HG03103 (cell line): ENCODE measurements at regions not wholly inside any gene's neighbourhood (a gene's known extent, or its start where the extent isn't known, plus 50 kb on each side); places are given as distances from the start of the nearest gene placed in this dataset.

Experiments
- ATAC-seq: cut with Tn5 transposase; IDR thresholded peaks from one replicate; pipeline ENCODE4 v1.9.1; 2021; ENCODE audit warnings: low read depth; ENCODE audit not compliant: unreplicated experiment

GRCh38 chrX:150162141-150162540, 201.0 kb upstream of the MAMLD1 start:
- ATAC-seq: no peak

GRCh38 chrX:150163221-150163930, 199.7 kb upstream of the MAMLD1 start:
- no peak for ATAC-seq

GRCh38 chrX:150163956-150164726, 199.0 kb upstream of the MAMLD1 start:
- ATAC-seq: no peak

- ATAC-seq: no peak
Observed at GRCh38 chrX:150164971-150165600, 198.0 kb upstream of the MAMLD1 start.

- ATAC-seq: no peak
Observed at GRCh38 chrX:150165776-150166610, 197.1 kb upstream of the MAMLD1 start.

GRCh38 chrX:150167482-150168324, 195.4 kb upstream of the MAMLD1 start:
- ATAC-seq: no peak

GRCh38 chrX:150182161-150182560, 181.0 kb upstream of the MAMLD1 start:
- ATAC-seq: no peak

- ATAC-seq: no peak
Observed at GRCh38 chrX:150184491-150184890, 178.6 kb upstream of the MAMLD1 start.

- ATAC-seq: no peak
Observed at GRCh38 chrX:150185766-150186165, 177.4 kb upstream of the MAMLD1 start.

GRCh38 chrX:150192816-150193215, 170.3 kb upstream of the MAMLD1 start:
- ATAC-seq: no peak

GRCh38 chrX:150196285-150196684, 166.8 kb upstream of the MAMLD1 start:
- ATAC-seq: no peak

GRCh38 chrX:150197388-150197787, 165.7 kb upstream of the MAMLD1 start:
- ATAC-seq: no peak

GRCh38 chrX:150198776-150199175, 164.3 kb upstream of the MAMLD1 start:
- no peak for ATAC-seq

GRCh38 chrX:150199181-150199580, 163.9 kb upstream of the MAMLD1 start:
- no peak for ATAC-seq

GRCh38 chrX:150199803-150200202, 163.3 kb upstream of the MAMLD1 start:
- ATAC-seq: no peak

- ATAC-seq: no peak
Observed at GRCh38 chrX:150200361-150200760, 162.8 kb upstream of the MAMLD1 start.

GRCh38 chrX:150200820-150201287, 162.3 kb upstream of the MAMLD1 start:
- ATAC-seq: peak; percentile 100

GRCh38 chrX:150201391-150201790, 161.7 kb upstream of the MAMLD1 start:
- ATAC-seq: no peak

GRCh38 chrX:150201841-150202240, 161.3 kb upstream of the MAMLD1 start:
- no peak for ATAC-seq
